ENCODE measurements at regions not wholly inside any gene's neighbourhood (a gene's known extent, or its start where the extent isn't known, plus 50 kb on each side); places are given as distances from the start of the nearest gene placed in this dataset.
A peak's percentile ranks its signal among the peaks of the same experiment; 100 is the strongest.

- no peak for TF ChIP-seq ZNF425 (CRISPR knock-in tag; conservative IDR thresholded peaks at IDR 0.05)
- no peak for TF ChIP-seq ZNF396 (CRISPR knock-in tag; IDR thresholded peaks at IDR 0.05; ENCODE audit: borderline replicate concordance)
- no peak for TF ChIP-seq ZSCAN18 (CRISPR knock-in tag; IDR thresholded peaks at IDR 0.05)
- no peak for TF ChIP-seq ZNF416 (CRISPR knock-in tag; IDR thresholded peaks at IDR 0.05)
Measured at GRCh38 chr1:74953622-74954021, 180.6 kb upstream of the LHX8 start (continued).

GRCh38 chr1:74963120-74963519, 171.1 kb upstream of the LHX8 start:
- Mint-ChIP-seq H3K27me3 (ENCODE audit: low read depth) (no peaks in the 10 kb centered on the region; the same call in 1 of the 2 replicates), H3K36me3 (no peaks in the 10 kb centered on the region), H3K27ac (no peak overlapping the region), H3K4me3 (no peak overlapping the region), H3K9me3 (no peaks in the 10 kb centered on the region), H3K4me1 (no peaks in the 10 kb centered on the region)
- TF ChIP-seq RORB (CRISPR knock-in tag; IDR thresholded peaks at IDR 0.05) (no peak), ZNF281 (CRISPR knock-in tag; IDR thresholded peaks at IDR 0.05) (no peak), IRF2 (CRISPR knock-in tag; IDR thresholded peaks at IDR 0.05; ENCODE audit: borderline replicate concordance, low read depth) (no peak), E2F4 (CRISPR knock-in tag; IDR thresholded peaks at IDR 0.05; ENCODE audit: borderline replicate concordance, low read depth) (no peak), ZNF138 (CRISPR knock-in tag; conservative IDR thresholded peaks at IDR 0.05) (no peak), TP53 (CRISPR knock-in tag; IDR thresholded peaks at IDR 0.05) (no peak), PRRX2 (CRISPR knock-in tag; IDR thresholded peaks at IDR 0.05) (no peak), E2F5 (CRISPR knock-in tag; IDR thresholded peaks at IDR 0.05) (no peak)
- DNase-seq (ENCODE audit: low spot score) (no peak), ATAC-seq (no peak)
- POLR2A ChIA-PET, result no interaction called here
- CTCF ChIA-PET, result no interaction called here

GRCh38 chr1:74964508-74965102, 169.6 kb upstream of the LHX8 start:
- no peak overlapping the region for H3K4me3 Mint-ChIP-seq
- no peaks in the 10 kb centered on the region for H3K4me1 Mint-ChIP-seq
- H3K27ac Mint-ChIP-seq, result peak overlapping the region; percentile 27; the same call in 1 of the 2 replicates
- H3K27me3 Mint-ChIP-seq (ENCODE audit: low read depth), result no peaks in the 10 kb centered on the region; the same call in 1 of the 2 replicates
- DNase-seq (ENCODE audit: low spot score), result no peak
- ChIA-PET POLR2A (no interaction called here), CTCF (interaction anchor here (1.7 kb wide), 1 partner anchor 193 kb away, joined by 5 read pairs; no protein-coding TSS in a partner anchor)
- no peak for TF ChIP-seq TCF7 (CRISPR knock-in tag; IDR thresholded peaks at IDR 0.05; ENCODE audit: low read depth)
- TF ChIP-seq ZNF423 (CRISPR knock-in tag; IDR thresholded peaks at IDR 0.05), result no peak
- TF ChIP-seq FOXP1 (CRISPR knock-in tag; IDR thresholded peaks at IDR 0.05; ENCODE audit: borderline replicate concordance), result no peak
- TF ChIP-seq ZNF263 (CRISPR knock-in tag; IDR thresholded peaks at IDR 0.05; ENCODE audit: low read depth), result no peak
- TF ChIP-seq RELA (CRISPR knock-in tag; IDR thresholded peaks at IDR 0.05; ENCODE audit: borderline replicate concordance), result no peak
- no peak for TF ChIP-seq ESRRA (CRISPR knock-in tag; IDR thresholded peaks at IDR 0.05; ENCODE audit: borderline replicate concordance)
- TF ChIP-seq AFF4 (CRISPR knock-in tag; IDR thresholded peaks at IDR 0.05; ENCODE audit: borderline replicate concordance), result no peak
- no peaks in the 10 kb centered on the region for H3K9me3 Mint-ChIP-seq
- H3K36me3 Mint-ChIP-seq, result no peaks in the 10 kb centered on the region
- ATAC-seq, result no peak; the same call in 1 of the 2 replicates

Measured in WTC11 (cell line).